Medulla oblongata (tissue), 1 donor: ENCODE measurements at regions not wholly inside any gene's neighbourhood (a gene's known extent, or its start where the extent isn't known, plus 50 kb on each side); places are given as distances from the start of the nearest gene placed in this dataset.
"Not testable (repeated sequence)": the region's sequence is repeated elsewhere in the genome, so short reads cannot be mapped to it uniquely, and the experiment has no call there.

Experiments used
- DNase-seq: peaks from one replicate; pipeline ENCODE4 v3.0.0-alpha.2; 2015; ENCODE audit errors: extremely low spot score

DNA sequence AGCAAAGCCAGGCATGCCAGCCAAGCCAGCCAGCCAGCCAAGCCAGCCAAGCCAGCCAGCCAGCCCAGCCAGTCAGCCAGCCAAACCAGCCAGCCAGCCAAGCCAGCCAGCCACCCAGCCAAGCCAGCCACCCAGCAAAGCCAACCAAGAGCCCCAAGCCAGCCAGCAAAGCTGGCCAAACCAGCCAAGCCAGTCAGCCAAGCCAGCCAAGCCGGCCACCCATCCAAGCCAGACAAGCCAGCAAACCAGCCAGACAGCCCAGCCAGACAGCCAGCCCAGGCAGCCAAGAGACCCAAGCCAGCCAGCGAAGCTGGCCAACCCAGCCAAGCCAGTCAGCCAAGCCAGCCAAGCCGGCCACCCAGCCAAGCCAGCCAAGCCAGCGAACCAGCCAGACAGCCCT is 338.3 kb upstream of the PLGLB2 start:
- DNase-seq, result not testable (repeated sequence)

DNA sequence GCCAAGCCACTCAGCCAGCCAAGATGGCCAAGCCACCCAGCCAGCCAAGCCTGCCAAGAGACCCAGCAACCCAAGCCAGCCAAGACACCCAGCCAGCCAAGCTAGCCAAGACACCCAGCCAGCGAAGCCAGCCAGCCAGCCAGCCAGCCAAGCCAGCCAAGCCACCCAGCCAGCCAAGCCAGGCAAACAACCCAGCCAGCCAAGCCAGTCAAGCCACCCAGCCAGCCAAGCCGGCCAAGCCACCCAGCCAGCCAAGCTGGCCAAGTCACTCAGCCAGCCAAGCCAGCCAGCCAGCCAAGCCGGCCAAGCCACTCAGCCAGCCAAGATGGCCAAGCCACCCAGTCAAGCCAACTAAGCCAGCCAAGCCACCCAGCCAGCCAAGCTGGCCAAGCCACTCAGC is 337.5 kb upstream of the PLGLB2 start:
- DNase-seq, result not testable (repeated sequence)

DNA sequence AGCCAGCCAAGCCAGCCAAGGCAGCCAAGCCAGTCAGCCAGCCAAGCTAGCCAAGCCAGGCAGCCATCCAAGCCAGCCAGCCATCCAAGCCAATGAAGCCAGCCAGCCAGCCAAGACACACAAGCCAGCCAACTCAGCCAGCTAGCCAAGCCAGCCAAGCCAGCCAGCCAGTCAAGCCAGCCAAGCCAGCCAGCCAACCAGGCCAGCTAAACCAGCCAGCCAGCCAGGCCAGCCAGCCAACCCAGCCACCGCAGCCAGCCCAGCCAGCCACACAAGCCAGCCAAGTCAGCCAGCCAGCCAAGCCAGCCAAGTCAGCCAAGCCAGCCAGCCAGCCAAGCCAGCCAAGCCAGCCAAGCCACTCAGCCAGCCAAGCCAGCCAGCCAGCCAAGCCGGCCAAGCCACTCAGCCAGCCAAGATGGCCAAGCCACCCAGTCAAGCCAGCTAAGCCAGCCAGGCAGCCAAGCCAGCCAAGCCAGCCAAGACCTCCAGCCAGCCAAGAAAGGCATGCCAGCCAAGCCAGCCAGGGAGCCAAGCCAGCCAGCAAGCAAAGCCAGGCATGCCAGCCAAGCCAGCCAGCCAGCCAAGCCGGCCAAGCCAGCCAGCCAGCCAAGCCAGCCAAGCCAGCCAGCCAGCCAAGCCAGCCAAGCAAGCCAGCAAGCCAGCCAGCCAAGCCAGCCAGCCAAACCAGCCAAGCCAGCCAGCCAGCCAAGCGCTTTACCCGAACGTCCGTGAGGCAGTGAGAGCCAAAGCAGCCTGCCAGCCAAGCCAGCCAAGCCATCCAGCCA is 335.7 kb upstream of the PLGLB2 start:
- DNase-seq, result not testable (repeated sequence)

DNA sequence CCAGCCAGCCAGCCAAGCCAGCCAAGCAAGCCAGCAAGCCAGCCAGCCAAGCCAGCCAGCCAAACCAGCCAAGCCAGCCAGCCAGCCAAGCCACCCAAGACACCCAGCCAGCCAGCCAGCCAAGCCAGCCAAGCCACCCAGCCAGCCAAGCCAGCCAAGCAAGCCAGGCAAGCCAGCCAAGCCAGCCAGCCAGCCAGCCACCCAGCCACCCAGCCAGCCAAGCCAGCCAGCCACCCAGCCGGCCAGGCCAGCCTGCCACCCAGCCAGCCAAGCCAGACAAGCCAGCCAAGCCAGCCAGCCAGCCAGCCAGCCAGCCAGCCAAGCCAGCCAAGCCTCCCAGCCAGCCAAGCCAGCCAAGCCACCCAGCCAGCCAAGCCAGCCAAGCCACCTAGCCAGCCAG is 333.6 kb upstream of the PLGLB2 start:
- DNase-seq, result not testable (repeated sequence)

DNA sequence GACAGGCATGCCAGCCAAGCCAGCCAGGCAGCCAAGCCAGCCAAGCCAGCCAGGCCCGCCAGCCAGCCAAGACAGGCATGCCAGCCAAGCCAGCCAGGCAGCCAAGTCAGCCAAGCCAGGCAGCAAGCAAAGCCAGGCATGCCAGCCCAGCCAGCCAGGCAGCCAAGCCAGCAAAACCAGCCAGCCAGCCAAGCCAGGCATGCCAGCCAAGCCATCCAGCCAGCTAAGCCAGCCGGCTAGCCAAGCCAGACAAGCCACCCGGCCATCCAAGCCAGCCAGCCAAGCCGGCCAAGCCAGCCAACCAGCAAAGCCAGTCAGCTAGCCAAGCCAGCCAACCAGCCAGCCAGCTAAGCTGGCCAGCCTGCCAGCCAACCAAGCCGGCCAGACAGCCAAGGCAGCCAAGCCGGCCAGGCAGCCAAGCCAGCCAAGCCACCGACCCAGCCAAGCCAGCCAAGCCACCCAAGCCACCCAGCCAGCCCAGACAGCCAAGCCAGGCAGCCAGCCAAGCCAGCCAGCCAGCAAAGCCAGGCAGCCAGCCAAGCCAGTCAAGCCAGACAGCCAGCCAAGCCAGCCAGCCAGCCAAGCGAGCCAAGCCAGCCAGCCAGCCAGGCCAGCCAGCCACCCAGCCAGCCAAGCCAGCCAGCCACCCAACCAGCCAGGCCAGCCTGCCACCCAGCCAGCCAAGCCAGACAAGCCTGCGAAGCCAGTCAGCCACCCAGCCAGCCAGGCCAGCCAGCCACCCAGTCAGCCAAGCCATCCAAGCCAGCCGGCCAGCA is 332.9 kb upstream of the PLGLB2 start:
- DNase-seq, result not testable (repeated sequence)

DNA sequence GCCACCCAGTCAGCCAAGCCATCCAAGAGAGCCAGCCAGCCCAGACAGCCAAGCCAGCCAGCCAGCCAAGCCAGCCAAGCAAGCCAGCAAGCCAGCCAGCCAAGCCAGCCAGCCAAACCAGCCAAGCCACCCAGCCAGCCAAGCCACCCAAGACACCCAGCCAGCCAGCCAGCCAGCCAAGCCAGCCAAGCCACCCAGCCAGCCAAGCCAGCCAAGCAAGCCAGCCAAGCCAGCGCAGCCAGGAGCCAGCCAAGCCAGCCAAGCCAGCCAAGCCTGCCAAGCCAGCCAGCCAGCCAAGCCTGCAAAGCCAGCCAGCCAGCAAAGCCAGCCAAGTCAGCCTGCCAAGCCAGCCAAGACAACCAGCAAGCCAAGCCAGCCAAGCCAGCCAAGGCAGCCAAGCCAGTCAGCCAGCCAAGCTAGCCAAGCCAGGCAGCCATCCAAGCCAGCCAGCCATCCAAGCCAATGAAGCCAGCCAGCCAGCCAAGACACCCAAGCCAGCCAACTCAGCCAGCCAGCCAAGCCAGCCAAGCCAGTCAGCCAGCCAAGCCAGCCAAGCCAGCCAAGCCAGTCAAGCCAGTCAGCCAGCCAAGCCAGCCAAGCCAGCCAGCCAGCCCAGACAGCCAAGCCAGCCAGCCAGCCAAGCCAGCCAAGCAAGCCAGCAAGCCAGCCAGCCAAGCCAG is 332.2 kb upstream of the PLGLB2 start:
- DNase-seq, result not testable (repeated sequence)

DNA sequence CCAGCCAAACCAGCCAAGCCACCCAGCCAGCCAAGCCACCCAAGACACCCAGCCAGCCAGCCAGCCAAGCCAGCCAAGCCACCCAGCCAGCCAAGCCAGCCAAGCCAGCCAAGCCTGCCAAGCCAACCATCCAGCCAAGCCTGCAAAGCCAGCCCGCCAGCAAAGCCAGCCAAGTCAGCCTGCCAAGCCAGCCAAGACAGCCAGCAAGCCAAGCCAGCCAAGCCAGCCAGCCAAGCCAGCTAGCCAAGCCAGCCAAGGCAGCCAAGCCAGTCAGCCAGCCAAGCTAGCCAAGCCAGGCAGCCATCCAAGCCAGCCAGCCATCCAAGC is 331.7 kb upstream of the PLGLB2 start:
- not testable (repeated sequence) for DNase-seq

DNA sequence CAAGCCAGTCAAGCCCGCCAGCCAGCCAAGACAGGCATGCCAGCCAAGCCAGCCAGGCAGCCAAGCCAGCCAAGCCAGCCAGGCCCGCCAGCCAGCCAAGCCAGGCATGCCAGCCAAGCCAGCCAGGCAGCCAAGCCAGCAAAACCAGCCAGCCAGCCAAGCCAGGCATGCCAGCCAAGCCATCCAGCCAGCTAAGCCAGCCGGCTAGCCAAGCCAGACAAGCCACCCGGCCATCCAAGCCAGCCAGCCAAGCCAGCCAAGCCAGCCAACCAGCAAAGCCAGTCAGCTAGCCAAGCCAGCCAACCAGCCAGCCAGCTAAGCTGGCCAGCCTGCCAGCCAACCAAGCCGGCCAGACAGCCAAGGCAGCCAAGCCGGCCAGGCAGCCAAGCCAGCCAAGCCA is 330.7 kb upstream of the PLGLB2 start:
- not testable (repeated sequence) for DNase-seq

DNA sequence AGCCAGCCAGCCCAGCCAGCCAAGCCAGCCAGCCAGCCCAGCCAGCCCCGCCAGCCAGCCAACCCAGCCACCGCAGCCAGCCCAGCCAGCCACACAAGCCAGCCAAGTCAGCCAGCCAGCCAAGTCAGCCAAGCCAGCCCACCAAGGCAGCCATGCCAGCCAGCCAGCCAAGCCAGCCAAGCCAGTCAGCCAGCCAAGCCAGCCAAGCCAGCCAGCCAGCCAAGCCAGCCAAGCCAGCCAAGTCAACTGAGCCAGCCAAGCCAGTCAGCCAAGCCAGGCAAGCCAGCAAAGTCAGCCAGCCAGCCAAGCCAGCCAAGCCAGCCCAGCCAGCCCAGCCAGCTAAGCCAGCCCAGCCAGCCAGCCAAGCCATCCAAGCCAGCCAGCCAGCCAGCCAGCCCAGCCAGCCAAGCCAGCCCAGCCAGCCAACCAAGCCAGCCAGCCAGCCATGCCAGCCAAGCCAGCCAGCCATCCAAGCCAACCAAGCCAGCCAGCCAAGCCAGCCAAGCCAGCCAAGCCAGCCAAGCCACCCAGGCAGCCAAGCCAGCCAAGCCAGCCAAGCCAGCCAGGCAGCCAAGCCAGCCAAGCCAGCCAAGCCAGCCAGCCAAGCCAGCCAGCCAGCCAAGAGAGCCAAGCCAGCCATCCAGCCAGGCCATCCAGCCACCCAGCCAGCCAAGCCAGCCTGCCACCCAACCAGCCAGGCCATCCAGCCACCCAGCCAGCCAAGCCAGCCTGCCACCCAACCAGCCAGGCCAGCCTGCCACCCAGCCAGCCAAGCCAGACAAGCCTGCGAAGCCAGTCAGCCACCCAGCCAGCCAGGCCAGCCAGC is 329.9 kb upstream of the PLGLB2 start:
- not testable (repeated sequence) for DNase-seq

DNA sequence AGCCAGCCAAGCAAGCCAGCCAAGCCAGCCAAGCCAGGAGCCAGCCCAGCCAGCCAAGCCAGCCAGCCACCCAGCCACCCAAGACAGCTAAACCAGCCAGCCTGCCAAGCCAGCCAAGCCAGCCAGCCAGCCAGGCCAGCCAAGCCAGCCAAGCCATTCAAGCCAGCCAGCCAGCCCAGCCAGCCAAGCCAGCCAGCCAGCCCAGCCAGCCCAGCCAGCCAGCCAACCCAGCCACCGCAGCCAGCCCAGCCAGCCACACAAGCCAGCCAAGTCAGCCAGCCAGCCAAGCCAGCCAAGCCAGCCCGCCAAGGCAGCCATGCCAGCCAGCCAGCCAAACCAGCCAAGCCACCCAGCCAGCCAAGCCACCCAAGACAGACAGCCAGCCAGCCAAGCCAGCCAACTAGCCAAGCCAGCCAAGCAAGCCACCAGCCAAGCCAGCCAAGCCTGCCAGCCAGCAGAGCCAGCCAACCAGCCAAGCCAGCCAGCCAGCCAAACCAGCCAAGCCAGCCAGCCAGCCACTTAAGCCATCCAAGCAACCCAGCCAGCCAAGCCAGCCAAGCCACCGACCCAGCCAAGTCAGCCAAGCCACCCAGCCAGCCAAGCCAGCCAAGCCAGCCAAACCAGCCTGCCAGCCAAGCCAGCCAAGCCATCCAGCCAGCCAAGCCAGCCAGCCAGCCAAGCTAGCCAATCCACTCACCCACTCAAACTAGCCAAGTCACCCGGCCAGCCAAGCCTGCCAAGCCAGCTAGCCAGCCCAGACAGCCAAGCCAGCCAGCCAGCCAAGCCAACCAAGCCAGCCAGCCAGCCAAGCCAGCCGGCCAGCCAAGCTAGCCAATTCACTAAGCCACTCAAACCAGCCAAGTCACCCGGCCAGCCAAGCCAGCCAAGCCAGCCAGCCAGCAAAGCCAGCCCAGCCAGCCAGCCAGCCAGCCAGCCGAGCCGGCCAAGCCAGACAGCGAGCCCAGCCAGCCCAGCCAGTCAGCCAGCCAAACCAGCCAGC is 328.8 kb upstream of the PLGLB2 start:
- DNase-seq, result not testable (repeated sequence)

DNA sequence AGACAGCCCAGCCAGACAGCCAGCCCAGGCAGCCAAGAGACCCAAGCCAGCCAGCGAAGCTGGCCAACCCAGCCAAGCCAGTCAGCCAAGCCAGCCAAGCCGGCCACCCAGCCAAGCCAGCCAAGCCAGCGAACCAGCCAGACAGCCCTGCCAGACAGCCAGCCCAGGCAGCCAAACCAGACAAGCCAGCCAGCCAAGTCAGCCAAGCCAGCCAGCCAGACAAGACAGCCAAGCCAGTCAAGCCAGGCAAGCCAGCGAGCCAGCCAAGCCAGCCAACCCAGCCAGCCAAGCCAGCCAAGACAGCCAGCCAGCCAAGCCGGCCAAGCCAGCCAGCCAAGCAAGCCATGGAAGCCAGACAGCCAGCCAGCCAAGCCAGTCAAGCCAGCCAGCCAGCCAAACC is 327.9 kb upstream of the PLGLB2 start:
- DNase-seq, result not testable (repeated sequence)

DNA sequence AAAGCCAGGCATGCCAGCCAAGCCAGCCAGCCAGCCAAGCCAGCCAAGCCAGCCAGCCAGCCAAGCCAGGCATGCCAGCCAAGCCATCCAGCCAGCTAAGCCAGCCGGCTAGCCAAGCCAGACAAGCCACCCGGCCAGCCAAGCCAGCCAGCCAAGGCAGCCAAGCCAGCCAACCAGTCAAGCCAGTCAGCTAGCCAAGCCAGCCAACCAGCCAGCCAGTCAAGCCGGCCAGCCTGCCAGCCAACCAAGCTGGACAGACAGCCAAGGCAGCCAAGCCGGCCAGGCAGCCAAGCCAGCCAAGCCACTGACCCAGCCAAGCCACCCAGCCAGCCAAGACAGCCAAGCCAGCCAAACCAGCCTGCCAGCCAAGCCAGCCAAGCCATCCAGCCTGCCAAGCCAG is 326.9 kb upstream of the PLGLB2 start:
- not testable (repeated sequence) for DNase-seq

DNA sequence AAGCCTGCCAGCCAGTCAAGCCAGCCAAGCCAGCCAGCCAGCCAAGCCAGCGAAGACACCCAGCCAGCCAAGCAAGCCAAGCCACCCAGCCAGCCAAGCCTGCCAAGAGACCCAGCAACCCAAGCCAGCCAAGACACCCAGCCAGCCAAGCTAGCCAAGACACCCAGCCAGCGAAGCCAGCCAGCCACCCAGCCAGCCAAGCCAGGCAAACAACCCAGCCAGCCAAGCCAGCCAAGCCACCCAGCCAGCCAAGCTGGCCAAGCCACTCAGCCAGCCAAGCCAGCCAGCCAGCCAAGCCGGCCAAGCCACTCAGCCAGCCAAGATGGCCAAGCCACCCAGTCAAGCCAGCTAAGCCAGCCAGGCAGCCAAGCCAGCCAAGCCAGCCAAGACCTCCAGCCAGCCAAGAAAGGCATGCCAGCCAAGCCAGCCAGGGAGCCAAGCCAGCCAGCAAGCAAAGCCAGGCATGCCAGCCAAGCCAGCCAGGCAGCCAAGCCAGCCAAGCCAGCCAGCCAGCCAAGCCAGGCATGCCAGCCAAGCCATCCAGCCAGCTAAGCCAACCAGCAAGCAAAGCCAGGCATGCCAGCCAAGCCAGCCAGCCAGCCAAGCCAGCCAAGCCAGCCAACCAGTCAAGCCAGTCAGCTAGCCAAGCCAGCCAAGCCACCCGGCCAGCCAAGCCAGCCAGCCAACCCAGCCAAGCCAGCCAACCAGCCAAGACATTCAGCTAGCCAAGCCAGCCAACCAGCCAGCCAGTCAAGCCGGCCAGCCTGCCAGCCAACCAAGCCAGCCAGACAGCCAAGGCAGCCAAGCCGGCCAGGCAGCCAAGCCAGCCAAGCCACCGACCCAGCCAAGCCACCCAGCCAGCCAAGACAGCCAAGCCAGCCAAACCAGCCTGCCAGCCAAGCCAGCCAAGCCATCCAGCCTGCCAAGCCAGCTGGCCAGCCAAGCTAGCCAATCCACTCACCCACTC is 323.8 kb upstream of the PLGLB2 start:
- DNase-seq, result not testable (repeated sequence)

DNA sequence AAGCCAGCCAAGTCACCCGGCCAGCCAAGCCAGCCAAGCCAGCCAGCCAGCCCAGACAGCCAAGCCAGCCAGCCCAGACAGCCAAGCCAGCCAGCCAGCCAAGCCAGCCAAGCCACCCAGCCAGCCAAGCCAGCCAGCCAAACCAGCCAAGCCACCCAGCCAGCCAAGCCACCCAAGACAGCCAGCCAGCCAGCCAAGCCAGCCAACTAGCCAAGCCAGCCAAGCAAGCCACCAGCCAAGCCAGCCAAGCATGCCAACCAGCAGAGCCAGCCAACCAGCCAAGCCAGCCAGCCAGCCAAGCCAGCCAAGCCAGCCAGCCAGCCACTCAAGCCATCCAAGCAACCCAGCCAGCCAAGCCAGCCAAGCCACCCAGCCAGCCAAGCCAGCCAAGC is 323.1 kb upstream of the PLGLB2 start:
- not testable (repeated sequence) for DNase-seq

DNA sequence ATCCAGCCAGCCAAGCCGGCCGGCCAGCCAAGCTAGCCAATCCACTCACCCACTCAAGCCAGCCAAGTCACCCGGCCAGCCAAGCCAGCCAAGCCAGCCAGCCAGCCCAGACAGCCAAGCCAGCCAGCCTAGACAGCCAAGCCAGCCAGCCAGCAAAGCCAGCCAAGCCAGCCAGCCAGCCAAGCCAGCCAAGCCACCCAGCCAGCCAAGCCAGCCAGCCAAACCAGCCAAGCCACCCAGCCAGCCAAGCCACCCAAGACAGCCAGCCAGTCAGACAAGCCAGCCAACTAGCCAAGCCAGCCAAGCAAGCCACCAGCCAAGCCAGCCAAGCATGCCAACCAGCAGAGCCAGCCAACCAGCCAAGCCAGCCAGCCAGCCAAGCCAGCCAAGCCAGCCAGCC is 322.7 kb upstream of the PLGLB2 start:
- not testable (repeated sequence) for DNase-seq

DNA sequence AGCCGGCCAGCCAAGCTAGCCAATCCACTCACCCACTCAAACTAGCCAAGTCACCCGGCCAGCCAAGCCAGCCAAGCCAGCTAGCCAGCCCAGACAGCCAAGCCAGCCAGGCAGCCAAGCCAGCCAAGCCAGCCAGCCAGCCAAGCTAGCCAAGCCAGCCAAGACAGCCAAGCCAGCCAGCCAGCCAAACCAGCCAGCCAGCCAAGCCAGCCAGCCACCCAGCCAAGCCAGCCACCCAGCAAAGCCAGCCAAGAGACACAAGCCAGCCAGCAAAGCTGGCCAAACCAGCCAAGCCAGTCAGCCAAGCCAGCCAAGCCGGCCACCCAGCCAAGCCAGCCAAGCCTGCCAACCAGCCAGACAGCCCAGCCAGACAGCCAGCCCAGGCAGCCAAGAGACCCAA is 322.2 kb upstream of the PLGLB2 start:
- DNase-seq, result not testable (repeated sequence)

DNA sequence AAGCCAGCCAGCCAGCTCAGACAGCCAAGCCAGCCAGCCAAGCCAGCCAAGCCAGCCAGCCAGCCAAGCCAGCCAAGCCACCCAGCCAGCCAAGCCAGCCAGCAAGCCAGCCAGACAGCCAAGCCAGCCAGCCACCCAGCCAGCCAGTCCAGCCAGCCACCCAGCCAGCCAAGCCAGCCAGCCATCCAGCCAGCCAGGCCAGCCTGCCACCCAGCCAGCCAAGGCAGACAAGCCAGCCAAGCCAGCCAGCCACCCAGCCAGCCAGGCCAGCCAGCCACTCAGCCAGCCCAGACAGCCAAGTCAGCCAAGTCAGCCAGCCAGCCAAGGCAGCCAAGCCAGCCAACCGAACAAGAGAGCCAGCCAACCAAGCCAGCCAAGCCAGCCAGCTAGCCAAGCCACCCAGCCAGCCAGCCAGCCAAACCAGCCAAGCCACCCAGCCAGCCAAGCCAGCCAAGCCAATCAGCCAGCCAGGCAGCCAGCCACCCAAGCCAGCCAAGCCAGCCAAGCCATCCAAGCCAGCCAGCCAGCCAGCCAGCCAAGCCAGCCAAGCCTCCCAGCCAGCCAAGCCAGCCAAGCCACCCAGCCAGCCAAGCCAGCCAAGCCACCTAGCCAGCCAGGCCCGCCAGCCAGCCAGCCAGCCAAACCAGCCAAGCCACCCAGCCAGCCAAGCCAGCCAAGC is 319.3 kb upstream of the PLGLB2 start:
- DNase-seq, result not testable (repeated sequence)

DNA sequence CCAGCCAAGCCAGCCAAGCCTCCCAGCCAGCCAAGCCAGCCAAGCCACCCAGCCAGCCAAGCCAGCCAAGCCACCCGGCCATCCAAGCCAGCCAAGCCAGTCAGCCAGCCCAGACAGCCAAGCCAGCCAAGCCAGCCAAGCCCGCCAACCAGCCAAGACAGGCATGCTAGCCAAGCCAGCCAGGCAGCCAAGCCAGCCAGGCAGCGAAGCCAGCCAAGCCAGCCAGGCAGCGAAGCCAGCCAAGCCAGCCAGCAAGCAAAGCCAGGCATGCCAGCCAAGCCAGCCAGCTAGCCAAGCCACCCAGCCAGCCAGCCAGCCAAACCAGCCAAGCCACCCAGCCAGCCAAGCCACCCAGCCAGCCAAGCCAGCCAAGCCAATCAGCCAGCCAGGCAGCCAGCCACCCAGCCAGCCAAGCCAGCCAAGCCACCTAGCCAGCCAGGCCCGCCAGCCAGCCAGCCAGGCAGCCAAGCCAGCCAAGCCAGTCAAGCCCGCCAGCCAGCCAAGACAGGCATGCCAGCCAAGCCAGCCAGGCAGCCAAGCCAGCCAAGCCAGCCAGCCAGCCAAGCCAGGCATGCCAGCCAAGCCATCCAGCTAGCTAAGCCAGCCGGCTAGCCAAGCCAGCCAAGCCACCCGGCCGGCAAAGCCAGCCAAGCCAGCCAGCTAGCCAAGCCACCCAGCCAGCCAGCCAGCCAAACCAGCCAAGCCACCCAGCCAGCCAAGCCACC is 318.5 kb upstream of the PLGLB2 start:
- not testable (repeated sequence) for DNase-seq
